Astrocyte of the spinal cord (primary cell): ENCODE measurements at regions not wholly inside any gene's neighbourhood (a gene's known extent, or its start where the extent isn't known, plus 50 kb on each side); places are given as distances from the start of the nearest gene placed in this dataset.
"Not testable (repeated sequence)": the region's sequence is repeated elsewhere in the genome, so short reads cannot be mapped to it uniquely, and the experiment has no call there.

Experiments
- DNase-seq: peaks from one replicate; pipeline ENCODE4 v3.0.0; 2011; ENCODE audit warnings: low read depth, low spot score
- H3K4me3 ChIP-seq: 2 replicates; pipeline ENCODE4 v1.5.1; 2011; ENCODE audit warnings: low read depth, mild to moderate bottlenecking, low read length, moderate library complexity
- CTCF ChIP-seq: IDR thresholded peaks from 2 replicates; pipeline ENCODE4 v1.5.1; 2012; ENCODE audit warnings: low read depth, mild to moderate bottlenecking, low read length, inconsistent platforms
- in situ Hi-C: cut with HindIII; loops from 2 replicates; pipeline ENCODE4 v1.10.0; 2017; ENCODE audit warnings: low sequenced_read_pairs

- DNase-seq, result no peak
- TF ChIP-seq CTCF, result no peak
- H3K4me3 ChIP-seq, result no peak overlapping the region
- in situ Hi-C loops, result no loop called here
These were observed 119.7 kb upstream of the XIRP2 start for GRCh38 chr2:166768393-166769123.

GRCh38 chr2:166766769-166767322 is 121.4 kb upstream of the XIRP2 start:
- H3K4me3 ChIP-seq, in situ Hi-C loops, DNase-seq: not testable (repeated sequence)

DNA sequence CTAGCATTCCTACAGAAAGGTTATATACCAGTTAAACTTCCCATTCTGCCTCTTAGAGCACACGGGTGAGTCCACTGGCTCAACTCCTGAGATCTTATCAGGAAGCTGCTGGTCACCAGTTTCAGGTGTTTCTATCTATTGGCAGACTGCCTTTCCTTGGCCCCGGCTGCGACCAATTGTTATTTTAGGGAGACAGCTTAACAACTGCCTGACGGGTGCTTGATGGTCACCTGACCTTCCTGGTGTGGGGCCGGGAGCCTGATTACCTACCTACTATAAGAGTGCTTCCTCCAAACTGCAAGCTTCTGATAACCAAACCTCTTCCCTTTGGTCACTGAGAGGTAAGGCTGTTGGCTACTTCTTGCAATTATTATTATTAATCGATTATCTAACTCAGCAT is 122.1 kb upstream of the XIRP2 start:
- no peak for TF ChIP-seq CTCF
- DNase-seq, result no peak
- in situ Hi-C loops, result no loop called here
- H3K4me3 ChIP-seq, result no peak overlapping the region

- peak; percentile 33 for DNase-seq
- no peak overlapping the region for H3K4me3 ChIP-seq
- no peak for TF ChIP-seq CTCF
- in situ Hi-C loops, result no loop called here
These were observed 123.1 kb upstream of the XIRP2 start for GRCh38 chr2:166765141-166765540.

DNA sequence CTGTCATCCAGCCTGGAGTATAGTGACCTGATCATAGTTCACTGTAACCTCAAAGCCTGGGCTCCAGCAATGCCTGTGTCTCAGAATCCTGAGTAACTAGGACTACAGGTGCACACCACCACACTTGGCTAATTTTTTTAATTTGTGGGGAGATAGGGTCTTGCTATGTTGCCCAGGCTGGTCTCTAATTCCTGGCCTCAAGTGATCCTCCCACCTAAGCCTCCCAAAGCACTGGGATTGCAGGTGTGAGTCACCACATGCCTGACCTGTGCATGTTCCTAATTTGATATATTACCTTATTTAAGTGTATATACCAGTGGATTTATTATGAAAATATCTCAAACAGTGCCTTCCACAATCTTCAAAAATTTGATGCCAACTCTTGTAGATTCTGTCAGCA is 123.6 kb upstream of the XIRP2 start:
- no peak for TF ChIP-seq CTCF
- no peak overlapping the region for H3K4me3 ChIP-seq

GRCh38 chr2:166764216-166764615 is 124.1 kb upstream of the XIRP2 start:
- no peak overlapping the region for H3K4me3 ChIP-seq
- TF ChIP-seq CTCF, result no peak
- no peak for DNase-seq
- in situ Hi-C loops, result no loop called here

More for the DNA sequence above, 123.6 kb upstream of the XIRP2 start:
- in situ Hi-C loops, result no loop called here
- DNase-seq, result no peak

GRCh38 chr2:166762746-166763145 is 125.5 kb upstream of the XIRP2 start:
- no peak for TF ChIP-seq CTCF
- DNase-seq, result no peak
- no peak overlapping the region for H3K4me3 ChIP-seq
- in situ Hi-C loops, result no loop called here
